ENCODE measurements at regions not wholly inside any gene's neighbourhood (a gene's known extent, or its start where the extent isn't known, plus 50 kb on each side); places are given as distances from the start of the nearest gene placed in this dataset.

GRCh38 chr9:107940616-107941595 is 451.3 kb upstream of the KLF4 start:
- FAIRE-seq: no peak
- ChIA-PET POLR2A (no interaction called here), CTCF (interaction anchor here (1.5 kb wide), 1 partner anchor 456 kb away, joined by 5 read pairs; no protein-coding TSS in a partner anchor)
- Histone ChIP-seq H2AFZ (ENCODE audit: low read depth, low read length) (no peak overlapping the region), H3K9ac (replicated peaks; ENCODE audit: extremely low read depth, insufficient read depth, low read length) (no peak overlapping the region), H4K20me1 (replicated peaks; ENCODE audit: control insufficient read depth, extremely low read depth, insufficient read depth, low read length) (no peaks in the 10 kb centered on the region), H3K9me1 (replicated peaks; ENCODE audit: control insufficient read depth, extremely low read depth, insufficient read depth, low read length) (no peaks in the 10 kb centered on the region), H3K27me3 (ENCODE audit: control insufficient read depth in 2 of 2, insufficient read depth in 2 of 2, low read length in 2 of 2) (no peaks in the 10 kb centered on the region), H3K4me2 (ENCODE audit: insufficient read depth, low read length) (no peak overlapping the region), H3K4me3 (replicated peaks in 1 of 3; ENCODE audit: insufficient read depth in 1 of 3, low read depth in 1 of 3, low read length in 3 of 3) (no peak overlapping the region), H3K79me2 (ENCODE audit: control insufficient read depth, insufficient read depth, low read length) (no peaks in the 10 kb centered on the region), H3K27ac (ENCODE audit: insufficient read depth, low read depth, low read length) (no peak overlapping the region), H3K36me3 (ENCODE audit: control insufficient read depth in 2 of 2, extremely low read depth in 1 of 2, insufficient read depth in 2 of 2, low read length in 2 of 2) (no peaks in the 10 kb centered on the region), H3K4me1 (ENCODE audit: control insufficient read depth, extremely low read depth, insufficient read depth, low read length) (no peaks in the 10 kb centered on the region), H3K9me3 (replicated peaks; ENCODE audit: control insufficient read depth, insufficient read depth, low read length) (no peaks in the 10 kb centered on the region)
- DNase-seq (ENCODE audit: low read depth, low spot score): no peak
- no TSS peak for BruUV-seq (replicated peaks)
- TF ChIP-seq POLR2AphosphoS5 (IDR thresholded peaks at IDR 0.05; ENCODE audit: insufficient read depth, low read depth, low read length) (no peak), FOS (IDR thresholded peaks at IDR 0.05; ENCODE audit: borderline replicate concordance, insufficient read depth, low read length) (no peak), JUN (IDR thresholded peaks at IDR 0.05; ENCODE audit: borderline replicate concordance, insufficient read depth, insufficient read length, low read depth) (no peak), GATA2 (IDR thresholded peaks at IDR 0.05; ENCODE audit: insufficient read depth, insufficient read length, low read depth, low read length) (no peak), MYC (IDR thresholded peaks at IDR 0.05; ENCODE audit: low read depth, low read length) (no peak), CTCF (IDR thresholded peaks at IDR 0.05; ENCODE audit: extremely low read depth in 1 of 2, insufficient read depth in 1 of 2, low read depth in 1 of 2, low read length in 2 of 2) (no peak), POLR2A (IDR thresholded peaks at IDR 0.05; ENCODE audit: low read depth, low read length) (no peak), EZH2 (IDR thresholded peaks at IDR 0.05; ENCODE audit: borderline replicate concordance, low read depth, low read length, severe bottlenecking) (no peak)
- TF ChIP-seq, protein P1, sequence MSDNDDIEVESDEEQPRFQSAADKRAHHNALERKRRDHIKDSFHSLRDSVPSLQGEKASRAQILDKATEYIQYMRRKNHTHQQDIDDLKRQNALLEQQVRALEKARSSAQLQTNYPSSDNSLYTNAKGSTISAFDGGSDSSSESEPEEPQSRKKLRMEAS (IDR thresholded peaks at IDR 0.05; ENCODE audit: insufficient read depth, insufficient read length): no peak
- dilution Hi-C loops (cut with MboI; ENCODE audit: extremely low pct_ligation_motif_present, low sequenced_read_pairs): no loop called here
- intact Hi-C loops (cut with micrococcal nuclease): no loop called here

Data from endothelial cell of umbilical vein (primary cell).